GM12878 (cell line): ENCODE measurements at regions not wholly inside any gene's neighbourhood (a gene's known extent, or its start where the extent isn't known, plus 50 kb on each side); places are given as distances from the start of the nearest gene placed in this dataset.

ENCODE experiments used
- ATAC-seq: fragments of 200-7000 bp; cut with Tn5 transposase; 3 replicates; pipeline ENCODE4 v1.9.1; 2020; ENCODE audit warnings: mild to moderate bottlenecking, moderate library complexity
- BruUV-seq: library from RNA; stranded (reverse); fragments of 400-500 nt; replicated peaks from 2 replicates; lab custom pipeline; 2021; lab: Mats Ljungman, UMichigan
- CTCF ChIA-PET: fragments of 300-600 bp; sonication (Branson Sonifier 250); formaldehyde crosslinking; extraction: SDS; loops from one replicate; lab custom pipeline; 2021; ENCODE audit warnings: inconsistent platforms; lab: Yijun Ruan, JAX
- POLR2A ChIA-PET: fragments of 350-600 bp; formaldehyde crosslinking; extraction: SDS; loops from one replicate; lab custom pipeline; 2021; ENCODE audit warnings: inconsistent platforms; lab: Charles Lee
- RAD21 ChIA-PET: fragments of 300-600 bp; sonication (Branson Sonifier 250); formaldehyde crosslinking; loops from one replicate; lab custom pipeline; 2023; ENCODE audit warnings: antibody characterized with exemption; ENCODE audit not compliant: unreplicated experiment; lab: Charles Lee
- SMC1A ChIA-PET: fragments of 300-600 bp; sonication (Branson Sonifier 250); formaldehyde crosslinking; loops from one replicate; lab custom pipeline; 2023; ENCODE audit not compliant: unreplicated experiment, uncharacterized antibody; lab: Charles Lee
- DNase-seq: peaks from one replicate; pipeline ENCODE4 v3.0.0-alpha.2; 2011; ENCODE audit warnings: low read depth, low spot score
- FAIRE-seq: peaks from 3 replicates; lab custom pipeline; 2011; peaks lifted over from hg19 to GRCh38; lab: Jason Lieb, UNC
- H2AFZ ChIP-seq: 2 replicates; pipeline ENCODE4 v1.6.0; 2011; ENCODE audit warnings: low read depth, low read length, control low read depth; ENCODE audit not compliant: control insufficient read depth
- H3K27ac ChIP-seq: 2 replicates; pipeline ENCODE4 v1.5.1; 2011; ENCODE audit warnings: control low read depth; ENCODE audit not compliant: control insufficient read depth, insufficient read depth
- H3K27me3 ChIP-seq, 2 experiments: replicated peaks in 1 of 2; 2 replicates each; pipeline versions ENCODE4 v1.6.0 to v1.6.1; 2011; ENCODE audit warnings: low read length in 1 of 2; ENCODE audit not compliant: control insufficient read depth in 2 of 2, insufficient read depth in 2 of 2
- H3K36me3 ChIP-seq, 2 experiments: 2 replicates each; pipeline ENCODE4 v1.5.1; 2011; ENCODE audit warnings: low read length in 1 of 2; ENCODE audit not compliant: control insufficient read depth in 2 of 2, insufficient read depth in 2 of 2
- H3K4me1 ChIP-seq: 2 replicates; pipeline ENCODE4 v1.6.1; 2011; ENCODE audit warnings: mild to moderate bottlenecking, low read length, moderate library complexity, mixed read lengths; ENCODE audit not compliant: control insufficient read depth, insufficient read depth
- H3K4me2 ChIP-seq: 2 replicates; pipeline ENCODE4 v1.6.0; 2011; ENCODE audit warnings: control low read depth; ENCODE audit not compliant: control insufficient read depth, insufficient read depth
- H3K4me3 ChIP-seq: fragments of 200-600 bp; sonication (generic); 2 replicates; pipeline ENCODE4 v1.5.1; 2016
- H3K79me2 ChIP-seq: 2 replicates; pipeline ENCODE4 v1.6.0; 2011; ENCODE audit warnings: low read length; ENCODE audit not compliant: control insufficient read depth, insufficient read depth
- H3K9ac ChIP-seq: 2 replicates; pipeline ENCODE4 v1.8.0; 2011; ENCODE audit warnings: low read length, control low read depth, mixed read lengths; ENCODE audit not compliant: control insufficient read depth, insufficient read depth
- H3K9me3 ChIP-seq: replicated peaks from 3 replicates; pipeline ENCODE4 v1.5.1; 2011; ENCODE audit warnings: mild to moderate bottlenecking, low read length; ENCODE audit not compliant: control insufficient read depth, insufficient read depth
- H4K20me1 ChIP-seq: 2 replicates; pipeline ENCODE4 v1.6.0; 2011; ENCODE audit not compliant: control insufficient read depth, insufficient read depth
- CREM ChIP-seq: IDR thresholded peaks from 2 replicates; pipeline ENCODE4 v1.6.1; 2014; ENCODE audit warnings: antibody characterized with exemption, low read depth
- CUX1 ChIP-seq: IDR thresholded peaks from 2 replicates; pipeline ENCODE4 v1.6.1; 2012; ENCODE audit warnings: improper control_type of control experiment, low read depth, low read length; ENCODE audit not compliant: insufficient replicate concordance
- YY1 ChIP-seq: IDR thresholded peaks from 2 replicates; pipeline ENCODE4 v1.6.1; 2011; ENCODE audit warnings: low read depth, mild to moderate bottlenecking, low read length
- ZBED1 ChIP-seq: IDR thresholded peaks from 2 replicates; pipeline ENCODE4 v1.6.1; 2016; ENCODE audit warnings: borderline replicate concordance
- WGBS: methylation state at CpG from one replicate; pipeline ENCODE4 v1.1.6; 2016; ENCODE audit warnings: low lambda C conversion rate; ENCODE audit not compliant: insufficient replicate concordance, insufficient coverage; ENCODE audit errors: missing lambda C conversion rate; 5-methylcytosine and 5-hydroxymethylcytosine counted together
- in situ Hi-C: fragments of 300-500 bp; cut with MboI; formaldehyde crosslinking; loops from 9 replicates; pipeline ENCODE4 v1.14.3; 2018; ENCODE audit warnings: mixed read lengths
- intact Hi-C: fragments of 100-400 bp; cut with micrococcal nuclease; formaldehyde crosslinking; loops from one replicate; pipeline ENCODE4 v1.14.2; 2022; ENCODE audit not compliant: unreplicated experiment

DNA sequence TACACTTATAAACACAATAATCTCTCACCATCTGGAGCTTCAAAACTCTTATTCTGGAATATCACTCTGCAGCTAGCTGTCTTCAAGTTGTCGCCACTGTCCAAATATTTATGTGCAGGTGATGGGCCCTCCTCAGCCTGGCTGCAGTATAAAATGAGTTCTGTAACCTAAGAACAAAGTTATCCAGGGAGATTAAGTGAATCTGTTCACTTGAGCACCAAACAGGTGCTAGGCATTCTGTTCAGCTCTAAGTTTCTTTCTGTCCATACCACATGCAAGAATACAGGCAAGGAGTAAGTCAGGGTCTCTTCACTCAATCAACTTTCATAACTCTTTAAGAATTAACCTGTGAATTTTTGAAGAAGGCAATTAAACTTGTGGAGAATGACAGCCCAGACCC lies 344.1 kb downstream of the PLK2 start (continued):
- TF ChIP-seq CUX1 (no peak), CREM (no peak)
- TF ChIP-seq, all 136 proteins: peak for 0

DNA sequence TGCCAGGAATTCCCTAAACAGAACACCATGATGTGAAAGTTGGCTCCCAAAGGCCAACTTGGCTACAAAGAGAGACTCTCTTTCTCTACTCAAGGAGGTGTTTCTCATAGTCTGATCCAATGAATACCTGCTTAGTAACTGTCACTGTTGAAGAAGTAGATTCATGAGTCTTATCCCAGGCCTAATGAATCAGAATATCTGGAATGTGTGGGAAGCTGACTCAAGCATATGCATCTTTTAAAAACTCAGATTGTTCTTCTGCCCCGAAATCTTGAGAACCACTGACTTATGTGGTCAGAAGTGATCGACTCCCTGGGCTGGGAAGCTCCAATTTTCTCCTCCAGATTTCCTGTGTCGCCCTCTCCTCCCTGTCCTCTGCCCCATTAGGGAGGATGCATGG lies 345.6 kb downstream of the PLK2 start:
- Histone ChIP-seq H3K79me2 (no peaks in the 10 kb centered on the region), H3K9me3 (no peaks in the 10 kb centered on the region), H4K20me1 (no peaks in the 10 kb centered on the region), H2AFZ (no peak overlapping the region), H3K4me2 (no peak overlapping the region), H3K27ac (no peak overlapping the region), H3K27me3 (peaks cover 0 to 4% of the 10 kb centered on the region in 2 experiments; a peak in 1 of 4 replicates), H3K4me1 (no peaks in the 10 kb centered on the region), H3K4me3 (no peak overlapping the region), H3K9ac (no peak overlapping the region)
- in situ Hi-C loops = no loop called here
- no peak for DNase-seq
- intact Hi-C loops = no loop called here
- 0% methylated on average over 3 of the region's 3 CpGs for WGBS
- ChIA-PET CTCF (no interaction called here), POLR2A (no interaction called here), SMC1A (no interaction called here)
- ATAC-seq = no peak
- no TSS peak for BruUV-seq
- TF ChIP-seq YY1 (no peak), ZBED1 (no peak)
- TF ChIP-seq, all 136 proteins: peak for 0
- no peak for FAIRE-seq
- RAD21 ChIA-PET = interaction anchor here (0.6 kb wide), 1 partner anchor 452 kb away, joined by 3 read pairs; no protein-coding TSS in a partner anchor
- no peaks in the 10 kb centered on the region for H3K36me3 ChIP-seq
